ENCODE measurements at regions not wholly inside any gene's neighbourhood (a gene's known extent, or its start where the extent isn't known, plus 50 kb on each side); places are given as distances from the start of the nearest gene placed in this dataset.

DNA sequence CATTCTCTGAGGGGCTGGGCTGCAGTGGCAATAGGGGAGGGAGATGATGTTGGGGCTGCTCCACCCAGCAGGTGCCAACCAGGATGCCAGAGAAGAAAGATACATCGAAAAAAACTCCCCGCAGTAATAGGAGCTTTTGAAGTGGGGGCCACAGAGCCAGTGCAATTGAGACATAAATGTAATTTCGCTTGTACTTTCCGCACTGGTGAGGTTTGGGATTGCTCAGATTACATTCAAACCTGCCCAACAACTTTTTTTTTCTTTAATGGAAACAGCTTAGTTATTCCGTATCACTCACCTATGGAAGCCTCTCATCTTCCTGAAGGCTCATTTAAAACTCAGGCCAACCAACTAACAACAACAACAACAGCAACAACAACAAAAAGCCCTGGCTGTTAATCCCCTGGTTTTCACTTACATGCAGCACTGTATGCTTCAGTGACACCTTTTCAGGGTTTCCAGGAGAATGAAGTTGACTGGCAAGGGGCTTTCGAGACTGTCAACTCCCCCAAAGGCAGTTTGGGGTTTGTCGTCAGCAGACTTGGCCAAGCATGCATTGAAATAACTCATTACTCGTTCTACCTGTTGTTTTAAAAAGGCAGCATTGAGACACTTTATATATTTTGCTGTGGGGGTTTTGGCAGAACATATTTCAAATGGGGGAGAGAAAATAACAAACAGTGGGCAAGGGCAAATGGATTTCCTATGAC lies 163.8 kb downstream of the EBLN2 start:
- H3K27ac Mint-ChIP-seq = no peak overlapping the region

DNA sequence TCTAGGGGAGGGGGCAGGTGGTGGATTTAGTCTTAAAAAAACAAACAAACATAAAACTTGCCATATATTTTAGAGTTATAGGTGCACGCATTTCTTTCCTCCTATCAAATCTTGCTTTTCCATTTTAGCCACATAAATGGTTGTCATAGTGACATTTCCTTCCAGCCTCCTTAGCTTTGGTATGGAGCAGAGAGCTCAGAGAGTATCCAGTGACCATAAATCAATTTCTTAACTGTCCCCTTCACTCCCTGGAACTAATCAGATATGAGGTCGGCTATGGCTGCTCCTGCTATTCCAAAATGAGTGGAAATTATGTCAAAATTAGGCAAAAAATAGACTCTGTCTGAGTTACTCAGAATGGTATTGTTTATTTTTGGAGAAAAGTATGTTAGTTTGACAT lies 164.5 kb downstream of the EBLN2 start:
- no peak overlapping the region for H3K27ac Mint-ChIP-seq
- ATAC-seq (ENCODE audit: low read depth) (no peak), DNase-seq (no peak)
- no peak overlapping the region for H3K4me3 Mint-ChIP-seq
- H3K27me3 Mint-ChIP-seq = no peaks in the 10 kb centered on the region
- H3K4me1 Mint-ChIP-seq = no peaks in the 10 kb centered on the region
- no peaks in the 10 kb centered on the region for H3K9me3 Mint-ChIP-seq
- no peaks in the 10 kb centered on the region for H3K36me3 Mint-ChIP-seq
- POLR2A ChIA-PET = no interaction called here

More for the DNA sequence above, 163.8 kb downstream of the EBLN2 start:
- no peak overlapping the region for H3K4me3 Mint-ChIP-seq
- no peak for DNase-seq
- POLR2A ChIA-PET = no interaction called here
- no peak for ATAC-seq (ENCODE audit: low read depth)
- H3K27me3 Mint-ChIP-seq = no peaks in the 10 kb centered on the region
- H3K36me3 Mint-ChIP-seq = no peaks in the 10 kb centered on the region
- no peaks in the 10 kb centered on the region for H3K9me3 Mint-ChIP-seq
- H3K4me1 Mint-ChIP-seq = no peaks in the 10 kb centered on the region

DNA sequence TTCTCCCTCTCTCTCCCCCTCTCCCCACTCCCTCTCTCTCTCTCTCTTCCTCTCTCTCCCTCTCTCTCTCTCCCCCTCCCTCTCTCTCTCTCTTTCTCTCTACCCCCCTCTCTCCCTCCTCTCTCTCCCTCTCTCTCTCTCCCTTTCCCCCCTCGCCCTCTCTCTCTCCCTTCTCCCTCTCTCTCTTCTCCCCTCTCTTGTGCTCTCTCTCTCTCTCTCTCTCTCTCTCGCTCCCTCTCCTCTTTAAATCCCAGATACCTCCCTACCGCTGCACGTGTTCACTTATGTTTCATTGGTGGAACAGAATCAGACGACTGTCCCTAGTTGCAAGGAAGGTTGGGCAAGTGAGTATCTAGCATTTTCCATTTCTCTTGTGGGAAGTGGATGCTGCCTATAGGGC lies 166.5 kb downstream of the EBLN2 start:
- Mint-ChIP-seq H3K4me1 (no peaks in the 10 kb centered on the region), H3K4me3 (no peak overlapping the region), H3K9me3 (no peaks in the 10 kb centered on the region), H3K27ac (no peak overlapping the region), H3K36me3 (no peaks in the 10 kb centered on the region), H3K27me3 (no peaks in the 10 kb centered on the region)
- POLR2A ChIA-PET = no interaction called here
- no peak for ATAC-seq (ENCODE audit: low read depth)
- no peak for DNase-seq

DNA sequence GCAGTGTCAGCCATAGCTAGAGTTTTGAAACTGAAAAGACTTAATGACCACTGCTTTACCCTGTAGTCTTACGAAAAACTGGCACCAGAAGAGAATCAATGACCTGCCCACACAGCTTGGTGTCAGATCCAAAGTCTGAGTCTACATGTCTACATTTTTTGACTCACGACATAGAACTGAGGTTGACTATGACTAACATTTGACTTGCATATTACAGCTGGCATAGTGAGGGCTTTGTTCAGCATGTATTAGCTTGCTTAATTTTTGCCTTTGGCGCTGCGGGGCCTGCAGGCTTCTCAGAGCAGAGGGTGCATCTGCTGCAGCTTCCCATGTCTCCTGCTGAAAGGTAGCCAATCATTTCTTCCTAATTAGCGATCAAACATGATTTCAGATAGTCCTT lies 167.0 kb downstream of the EBLN2 start:
- no peak for DNase-seq
- POLR2A ChIA-PET = no interaction called here
- no peaks in the 10 kb centered on the region for H3K9me3 Mint-ChIP-seq
- H3K27me3 Mint-ChIP-seq = no peaks in the 10 kb centered on the region
- H3K4me1 Mint-ChIP-seq = no peaks in the 10 kb centered on the region
- H3K4me3 Mint-ChIP-seq = no peak overlapping the region
- no peaks in the 10 kb centered on the region for H3K36me3 Mint-ChIP-seq
- no peak overlapping the region for H3K27ac Mint-ChIP-seq
- no peak for ATAC-seq (ENCODE audit: low read depth)

DNA sequence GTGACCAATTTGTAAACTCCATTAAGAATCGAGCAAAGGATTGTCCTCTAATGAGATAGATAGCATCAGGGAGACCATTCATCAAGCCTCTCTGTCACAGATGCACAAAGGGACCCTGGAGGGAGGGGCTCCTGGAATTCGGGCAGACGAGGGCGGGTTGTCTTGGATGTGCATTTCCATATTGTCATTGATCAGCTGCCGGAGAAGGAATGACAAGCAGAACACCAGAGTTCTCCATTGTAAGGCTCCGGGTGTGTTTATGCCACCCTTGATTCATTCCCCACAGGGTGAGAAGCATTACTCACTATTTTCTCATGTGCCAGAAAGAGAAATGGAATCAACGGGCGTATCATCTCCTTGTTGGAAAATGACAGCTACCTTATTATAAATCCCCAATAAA lies 167.5 kb downstream of the EBLN2 start:
- no peaks in the 10 kb centered on the region for H3K27me3 Mint-ChIP-seq
- H3K36me3 Mint-ChIP-seq = no peaks in the 10 kb centered on the region
- H3K9me3 Mint-ChIP-seq = no peaks in the 10 kb centered on the region
- POLR2A ChIA-PET = no interaction called here
- no peak for ATAC-seq (ENCODE audit: low read depth)
- H3K27ac Mint-ChIP-seq = no peak overlapping the region
- no peak overlapping the region for H3K4me3 Mint-ChIP-seq
- no peaks in the 10 kb centered on the region for H3K4me1 Mint-ChIP-seq
- no peak for DNase-seq

DNA sequence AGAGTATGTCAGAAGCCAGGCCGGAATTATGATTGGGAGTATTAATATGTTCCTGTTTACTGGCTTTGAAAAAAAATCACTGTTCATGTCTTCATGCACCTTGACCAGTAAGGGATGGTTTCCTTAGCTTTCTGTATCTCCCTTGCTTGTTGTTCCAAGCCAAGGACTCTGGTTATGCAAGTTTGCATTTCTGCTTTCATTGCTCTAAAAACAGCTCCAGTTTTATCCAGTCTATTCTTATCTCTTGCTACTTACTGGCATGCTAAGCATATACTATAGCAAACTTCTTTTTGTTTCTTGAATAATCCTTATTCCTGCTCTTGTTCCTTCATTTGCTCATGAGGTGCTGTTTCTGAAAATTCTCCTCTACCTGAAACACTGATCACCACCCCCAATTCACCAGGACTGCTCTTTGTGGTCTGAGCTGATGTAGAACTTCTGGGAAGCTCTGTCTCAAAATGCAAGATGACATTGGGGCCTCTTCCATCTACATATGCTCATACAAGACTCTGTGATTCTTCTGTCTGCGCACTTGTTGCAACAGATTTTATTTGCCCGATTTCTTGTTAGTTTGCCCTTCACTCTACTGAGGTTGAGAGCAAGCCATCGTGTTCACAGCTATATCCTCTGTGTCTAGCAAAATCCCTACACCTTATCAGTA lies 173.0 kb downstream of the EBLN2 start:
- Mint-ChIP-seq H3K36me3 (no peaks in the 10 kb centered on the region), H3K9me3 (no peaks in the 10 kb centered on the region), H3K4me1 (no peaks in the 10 kb centered on the region), H3K27me3 (no peaks in the 10 kb centered on the region), H3K27ac (no peak overlapping the region), H3K4me3 (no peak overlapping the region)
- POLR2A ChIA-PET = no interaction called here
- DNase-seq (no peak), ATAC-seq (ENCODE audit: low read depth) (no peak)

DNA sequence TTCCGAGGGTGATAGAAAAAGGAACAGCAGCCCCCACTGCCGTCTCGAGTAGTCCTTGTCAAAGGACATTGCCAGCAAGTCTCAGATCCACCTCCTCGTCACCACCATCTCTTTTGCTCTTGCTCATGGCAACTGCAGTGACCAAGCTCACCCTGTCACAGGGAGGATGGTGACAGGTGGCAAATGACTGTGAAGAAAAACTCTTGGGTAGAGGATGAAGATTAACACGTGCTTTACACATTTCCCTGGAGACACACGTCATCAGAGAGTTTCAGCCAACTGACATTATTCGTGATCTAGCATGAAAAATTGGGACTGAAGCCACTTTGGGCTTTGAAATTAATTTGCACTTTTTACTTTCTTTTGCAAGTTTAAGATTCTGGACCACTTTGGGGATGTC lies 174.3 kb downstream of the EBLN2 start:
- ATAC-seq (ENCODE audit: low read depth) = no peak
- Mint-ChIP-seq H3K9me3 (no peaks in the 10 kb centered on the region), H3K36me3 (no peaks in the 10 kb centered on the region), H3K4me1 (no peaks in the 10 kb centered on the region), H3K27ac (no peak overlapping the region), H3K4me3 (no peak overlapping the region), H3K27me3 (no peaks in the 10 kb centered on the region)
- POLR2A ChIA-PET = no interaction called here
- no peak for DNase-seq

DNA sequence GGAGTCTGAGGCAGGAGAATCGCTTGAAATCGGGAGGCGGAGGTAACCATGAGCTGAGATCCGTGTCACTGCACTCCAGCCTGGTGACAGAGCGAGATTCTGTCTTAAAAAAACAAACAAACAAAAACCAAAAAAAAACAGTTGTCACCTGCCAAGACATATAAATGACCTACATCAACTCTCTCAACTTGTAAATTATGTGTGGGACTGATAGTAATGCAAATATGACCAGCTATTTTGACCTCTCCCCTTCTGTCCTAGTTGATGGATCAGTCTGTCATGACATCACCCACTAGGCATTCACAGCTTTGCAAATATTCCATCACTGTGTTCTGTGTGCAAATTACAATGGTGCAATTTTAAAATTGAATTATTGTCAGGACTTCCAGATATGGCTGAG lies 175.4 kb downstream of the EBLN2 start:
- ATAC-seq (ENCODE audit: low read depth) = no peak
- no peaks in the 10 kb centered on the region for H3K4me1 Mint-ChIP-seq
- H3K27ac Mint-ChIP-seq = no peak overlapping the region
- H3K4me3 Mint-ChIP-seq = no peak overlapping the region
- DNase-seq = no peak
- POLR2A ChIA-PET = no interaction called here
- H3K27me3 Mint-ChIP-seq = no peaks in the 10 kb centered on the region
- peaks cover 2% of the 10 kb centered on the region for H3K9me3 Mint-ChIP-seq
- H3K36me3 Mint-ChIP-seq = no peaks in the 10 kb centered on the region

DNA sequence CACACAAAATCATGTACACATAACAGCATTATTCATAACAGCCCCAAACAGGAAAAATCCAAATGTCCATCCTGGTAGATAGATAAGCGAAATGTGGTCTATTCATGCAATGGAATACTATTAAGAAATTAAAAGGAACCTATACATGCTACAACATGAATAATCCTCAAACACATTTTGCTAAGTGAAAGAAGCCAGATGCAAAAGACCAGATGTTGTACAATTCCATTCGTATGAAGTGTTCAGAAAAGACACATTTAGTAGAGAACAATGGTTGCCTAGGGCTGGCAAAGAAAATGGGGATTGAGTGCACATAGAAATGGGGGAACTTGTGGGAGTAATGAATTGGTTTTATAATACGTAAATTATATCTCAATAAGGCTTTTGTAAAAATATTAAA lies 182.3 kb downstream of the EBLN2 start:
- ATAC-seq (ENCODE audit: low read depth) (no peak), DNase-seq (no peak)
- POLR2A ChIA-PET = no interaction called here
- H3K9me3 Mint-ChIP-seq = peaks cover 2% of the 10 kb centered on the region
- no peaks in the 10 kb centered on the region for H3K36me3 Mint-ChIP-seq
- H3K27ac Mint-ChIP-seq = no peak overlapping the region
- H3K27me3 Mint-ChIP-seq = no peaks in the 10 kb centered on the region
- H3K4me1 Mint-ChIP-seq = no peaks in the 10 kb centered on the region
- no peak overlapping the region for H3K4me3 Mint-ChIP-seq

DNA sequence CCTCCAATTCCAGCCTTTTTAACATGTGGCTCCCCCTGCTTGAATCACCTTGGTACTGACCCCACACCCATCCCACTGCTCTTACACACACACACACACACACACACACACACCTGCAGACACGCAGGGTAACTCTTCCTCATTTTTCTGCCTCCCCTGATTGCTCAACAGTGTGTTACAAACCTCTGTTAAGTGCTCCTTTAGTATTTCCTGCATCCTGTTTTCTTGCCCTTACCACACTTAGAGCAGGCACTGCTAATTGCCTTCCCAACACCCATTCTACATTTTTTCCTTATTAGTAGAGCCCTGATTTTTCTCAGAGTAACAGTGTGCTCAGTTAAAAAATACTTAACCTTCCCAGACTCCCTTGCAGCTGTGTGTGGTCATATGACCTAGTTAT lies 184.0 kb downstream of the EBLN2 start:
- ATAC-seq (ENCODE audit: low read depth) (no peak), DNase-seq (no peak)
- Mint-ChIP-seq H3K9me3 (peaks cover 2% of the 10 kb centered on the region), H3K27me3 (no peaks in the 10 kb centered on the region), H3K27ac (no peak overlapping the region), H3K4me1 (no peaks in the 10 kb centered on the region), H3K36me3 (no peaks in the 10 kb centered on the region), H3K4me3 (no peak overlapping the region)
- POLR2A ChIA-PET = no interaction called here

DNA sequence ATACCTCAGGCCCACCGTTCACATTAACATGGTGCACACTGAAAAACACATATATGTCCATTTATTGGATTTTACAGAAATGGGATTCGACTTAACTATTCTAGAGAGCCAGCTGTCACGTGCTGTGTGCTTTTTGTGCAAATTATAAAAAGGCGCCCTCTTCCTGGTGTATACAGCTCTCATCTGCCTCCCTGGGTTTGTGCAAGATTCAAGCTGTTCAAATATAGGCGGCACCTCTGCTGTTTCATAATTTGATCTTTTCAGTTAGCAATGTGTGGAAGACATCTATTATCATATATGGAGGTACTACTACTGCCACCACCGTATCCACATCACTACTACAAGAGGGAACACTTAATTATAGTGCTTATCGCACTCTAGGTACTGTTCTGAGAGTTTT lies 187.6 kb downstream of the EBLN2 start:
- no peak overlapping the region for H3K27ac Mint-ChIP-seq
- no peak overlapping the region for H3K4me3 Mint-ChIP-seq
- H3K36me3 Mint-ChIP-seq = no peaks in the 10 kb centered on the region
- DNase-seq (no peak), ATAC-seq (ENCODE audit: low read depth) (no peak)
- POLR2A ChIA-PET = no interaction called here
- H3K9me3 Mint-ChIP-seq = no peaks in the 10 kb centered on the region
- no peaks in the 10 kb centered on the region for H3K4me1 Mint-ChIP-seq
- peaks cover 2% of the 10 kb centered on the region for H3K27me3 Mint-ChIP-seq

DNA sequence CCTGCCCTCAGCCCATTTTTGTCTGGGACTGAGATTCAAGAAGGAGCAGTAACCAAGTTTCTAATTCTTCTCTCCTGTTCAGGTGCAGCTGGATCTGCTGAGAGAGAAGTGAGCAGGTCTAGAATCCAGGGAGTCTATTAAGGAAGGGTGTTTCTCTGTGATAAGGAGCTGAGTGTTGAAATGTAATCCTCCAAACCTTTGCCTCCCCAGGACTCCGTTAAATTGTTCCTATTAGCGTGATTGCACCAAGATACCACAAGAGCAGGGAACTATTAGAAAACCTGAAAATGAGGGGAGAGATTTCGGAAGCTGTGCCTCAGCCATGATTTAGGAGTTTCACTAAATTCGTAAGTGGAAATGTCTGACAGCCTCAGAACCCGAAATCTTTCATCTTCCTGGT lies 192.6 kb downstream of the EBLN2 start:
- no peak overlapping the region for H3K4me3 Mint-ChIP-seq
- H3K27me3 Mint-ChIP-seq = peaks cover 5% of the 10 kb centered on the region
- no peaks in the 10 kb centered on the region for H3K36me3 Mint-ChIP-seq
- H3K4me1 Mint-ChIP-seq = no peaks in the 10 kb centered on the region
- no peaks in the 10 kb centered on the region for H3K9me3 Mint-ChIP-seq
- no peak for DNase-seq
- H3K27ac Mint-ChIP-seq = no peak overlapping the region
- POLR2A ChIA-PET = no interaction called here
- no peak for ATAC-seq (ENCODE audit: low read depth)

DNA sequence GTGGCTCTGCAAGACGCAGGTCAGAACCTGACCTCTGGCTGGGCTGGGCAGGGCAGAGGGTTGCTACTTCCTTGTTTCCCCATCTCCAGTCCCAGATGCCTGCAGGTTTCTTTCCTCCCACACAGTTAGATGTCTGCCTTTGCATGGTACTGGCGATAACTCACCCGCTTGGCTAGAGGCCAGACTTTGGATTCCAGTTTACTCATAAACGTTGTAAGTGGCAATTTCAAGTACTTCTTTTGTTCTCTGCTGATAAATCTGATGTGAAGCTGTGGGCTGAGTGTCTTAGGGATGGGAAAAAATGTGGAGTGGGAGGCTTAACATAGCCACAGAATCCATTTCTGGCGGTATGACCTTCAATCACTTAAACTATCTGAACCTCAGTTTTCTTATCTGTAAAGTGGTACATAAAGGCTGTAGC lies 194.2 kb downstream of the EBLN2 start:
- no peak for ATAC-seq (ENCODE audit: low read depth)
- no peaks in the 10 kb centered on the region for H3K36me3 Mint-ChIP-seq
- H3K27ac Mint-ChIP-seq = no peak overlapping the region
- no peak overlapping the region for H3K4me3 Mint-ChIP-seq
- no peaks in the 10 kb centered on the region for H3K9me3 Mint-ChIP-seq
- no peaks in the 10 kb centered on the region for H3K4me1 Mint-ChIP-seq
- no peak for DNase-seq
- peaks cover 5% of the 10 kb centered on the region for H3K27me3 Mint-ChIP-seq
- POLR2A ChIA-PET = no interaction called here

DNA sequence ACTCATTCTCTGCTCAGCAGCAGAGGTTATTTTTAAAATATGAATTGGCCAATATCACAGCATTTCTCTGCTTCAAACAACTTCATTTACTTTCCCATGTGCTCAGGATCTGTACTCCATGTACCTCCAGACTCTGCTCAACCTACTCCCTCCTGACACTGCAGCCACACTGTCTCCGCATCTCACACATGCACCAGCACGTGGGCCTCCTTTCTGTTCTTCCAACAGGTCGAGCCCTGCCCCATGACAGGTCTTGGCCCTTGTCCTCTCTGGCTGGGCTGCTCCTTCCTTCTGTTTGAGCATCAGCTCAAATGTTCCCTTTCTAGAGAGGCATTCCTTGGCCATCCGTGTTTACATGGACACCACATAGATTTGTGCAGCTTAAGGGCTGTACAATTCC lies 195.7 kb downstream of the EBLN2 start:
- H3K27ac Mint-ChIP-seq = no peak overlapping the region
- H3K9me3 Mint-ChIP-seq = peaks cover 2% of the 10 kb centered on the region
- POLR2A ChIA-PET = no interaction called here
- no peaks in the 10 kb centered on the region for H3K4me1 Mint-ChIP-seq
- H3K27me3 Mint-ChIP-seq = peaks cover 3% of the 10 kb centered on the region
- no peak overlapping the region for H3K4me3 Mint-ChIP-seq
- ATAC-seq (ENCODE audit: low read depth) = no peak
- H3K36me3 Mint-ChIP-seq = no peaks in the 10 kb centered on the region
- no peak for DNase-seq

Data from activated naive CD8-positive, alpha-beta T cell treated with anti-CD3 and anti-CD28 coated beads, Interleukin-2, amount 10 ng/mL, durations not matched to agents 7 days and 5 days (primary cell).